ENCODE measurements at regions not wholly inside any gene's neighbourhood (a gene's known extent, or its start where the extent isn't known, plus 50 kb on each side); places are given as distances from the start of the nearest gene placed in this dataset.

DNA sequence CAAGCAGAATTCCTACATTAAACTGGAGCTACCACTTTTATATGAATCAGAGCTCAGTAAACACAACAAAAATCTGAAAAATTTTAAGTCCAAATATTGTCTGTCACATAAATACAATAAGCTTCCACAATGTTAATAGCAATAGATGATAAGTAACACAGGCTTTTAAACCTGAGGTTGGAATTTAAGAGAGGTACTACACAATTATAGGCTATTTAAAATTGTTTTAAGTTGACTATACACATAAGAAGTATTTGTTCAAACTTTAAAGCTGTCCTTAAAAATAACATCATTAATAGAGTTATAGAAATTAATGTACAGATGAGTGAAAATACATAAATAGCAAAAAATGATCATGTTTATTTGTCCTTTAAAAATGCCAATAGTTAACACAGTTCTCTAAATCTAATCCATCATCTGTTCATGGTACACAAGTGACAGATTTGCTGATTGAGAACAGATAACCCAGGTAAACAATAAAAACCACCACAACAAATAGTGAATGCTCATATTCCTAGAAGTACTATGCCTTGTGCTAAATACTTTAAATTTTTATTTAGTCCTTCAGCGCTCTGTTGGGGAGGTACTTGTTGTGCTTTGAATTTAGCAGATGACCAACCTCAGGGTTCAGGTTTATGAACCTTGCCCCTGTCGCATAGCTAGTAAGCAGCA lies 382.3 kb upstream of the ID4 start:
- DNase-seq (ENCODE audit: low spot score): no peak

DNA sequence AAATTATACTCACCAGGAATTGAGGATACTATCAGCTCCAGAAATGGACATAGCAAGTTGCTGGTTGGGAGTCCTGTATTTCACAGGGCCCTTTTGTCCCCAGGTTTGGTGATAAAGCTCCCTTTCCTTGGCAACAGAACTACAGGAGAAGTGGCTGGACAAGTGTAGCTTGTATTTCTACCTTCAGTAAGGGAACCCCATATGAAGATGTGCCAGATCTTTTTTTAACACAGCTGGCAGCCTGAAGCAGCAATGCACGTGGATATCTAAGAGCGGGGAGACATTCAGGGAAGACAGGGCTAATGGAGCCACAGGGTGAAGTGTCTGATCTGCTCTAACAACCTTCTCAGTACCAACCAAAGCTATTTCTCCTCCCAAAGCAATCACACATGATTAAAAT lies 373.9 kb upstream of the ID4 start:
- DNase-seq (ENCODE audit: low spot score): no peak

DNA sequence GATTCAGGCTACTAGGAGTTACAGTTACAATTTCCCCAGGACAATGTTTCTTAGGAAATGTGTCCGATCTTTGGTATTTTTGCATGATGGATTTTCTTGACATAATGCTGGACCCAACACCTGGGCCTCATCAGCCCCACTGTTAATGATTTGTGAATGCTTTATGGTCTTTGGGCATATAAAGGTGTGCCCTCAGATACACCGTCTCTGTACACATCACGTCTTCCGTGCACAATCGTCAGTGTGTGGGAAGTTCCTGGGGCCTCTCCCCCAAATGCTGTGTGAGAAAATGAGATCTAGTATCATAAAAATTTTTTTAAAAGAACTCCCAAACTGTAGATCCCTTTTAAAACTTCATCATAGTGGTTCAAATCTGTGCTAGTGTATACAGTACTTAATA lies 373.2 kb upstream of the ID4 start:
- no peak for DNase-seq (ENCODE audit: low spot score)

DNA sequence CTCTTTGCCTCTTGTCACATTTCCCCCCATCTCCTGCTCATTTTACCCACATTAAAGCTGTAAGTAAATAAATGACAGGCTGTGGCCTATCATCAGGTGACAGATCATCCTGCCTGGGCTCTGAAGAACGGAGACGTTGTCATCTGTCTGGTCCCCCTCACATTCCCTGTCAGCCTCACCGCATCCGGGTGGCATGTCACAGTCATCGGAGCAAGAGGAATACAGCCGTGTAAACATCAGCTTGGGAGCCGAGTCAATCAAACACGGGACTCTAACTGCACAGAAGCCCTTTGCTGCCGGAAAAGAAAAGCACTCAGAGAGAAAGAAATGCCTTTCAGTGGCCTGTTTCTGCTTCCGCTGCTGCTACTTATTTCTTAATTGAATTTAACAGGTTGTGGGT lies 371.9 kb upstream of the ID4 start:
- no peak for DNase-seq (ENCODE audit: low spot score)

DNA sequence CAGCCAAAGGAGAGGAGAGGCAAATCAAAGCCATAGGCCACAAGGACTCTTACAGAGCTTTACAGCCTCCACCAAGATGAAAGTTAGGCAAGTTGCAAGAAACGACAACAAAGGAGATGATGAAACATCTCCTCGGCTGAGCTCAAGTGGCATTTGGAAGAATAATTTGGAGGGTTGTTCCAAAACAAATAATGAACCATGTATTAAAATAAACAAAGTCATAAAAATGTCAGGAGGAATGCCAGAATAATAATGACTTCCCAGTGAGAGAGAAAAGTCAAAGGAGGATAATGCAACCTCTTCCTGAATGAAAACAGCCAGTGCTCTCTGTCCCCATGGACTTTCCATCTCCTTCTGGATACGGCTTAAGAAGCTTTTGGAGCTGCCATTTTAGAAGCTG lies 371.4 kb upstream of the ID4 start:
- DNase-seq (ENCODE audit: low spot score): no peak

DNA sequence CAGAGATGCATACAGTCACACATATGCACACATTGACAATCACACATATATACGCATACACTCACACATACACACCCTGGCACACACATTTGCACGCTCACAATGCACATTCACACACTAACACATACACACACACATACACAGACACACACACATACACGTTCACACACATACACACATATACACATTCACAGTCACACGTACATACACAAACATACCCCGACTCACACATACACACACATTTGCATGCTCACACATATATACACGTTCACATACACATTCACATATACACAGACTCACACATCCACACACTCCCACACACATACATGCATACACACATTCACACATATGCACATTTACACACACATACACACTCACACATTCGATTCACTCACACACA lies 366.8 kb upstream of the ID4 start:
- DNase-seq (ENCODE audit: low spot score): no peak

DNA sequence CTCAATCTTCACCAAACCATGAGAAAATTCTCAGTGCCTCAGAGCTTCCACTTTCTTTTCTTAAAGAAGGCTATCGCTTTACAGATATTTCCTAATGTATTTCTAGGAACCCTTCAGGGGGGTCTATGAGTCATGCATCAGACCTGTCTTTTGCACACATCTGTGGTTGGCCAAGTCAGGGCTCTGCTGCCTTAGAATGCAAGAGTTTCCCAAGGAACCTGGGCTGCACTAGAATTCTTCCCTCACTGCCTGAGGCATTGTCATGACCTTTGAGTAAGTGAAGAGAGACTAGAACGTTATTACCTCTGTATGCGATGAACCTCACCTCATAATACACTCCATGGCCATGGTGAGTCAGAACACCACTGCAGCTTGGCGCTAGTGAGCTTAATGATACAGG lies 365.0 kb upstream of the ID4 start:
- DNase-seq (ENCODE audit: low spot score): no peak

DNA sequence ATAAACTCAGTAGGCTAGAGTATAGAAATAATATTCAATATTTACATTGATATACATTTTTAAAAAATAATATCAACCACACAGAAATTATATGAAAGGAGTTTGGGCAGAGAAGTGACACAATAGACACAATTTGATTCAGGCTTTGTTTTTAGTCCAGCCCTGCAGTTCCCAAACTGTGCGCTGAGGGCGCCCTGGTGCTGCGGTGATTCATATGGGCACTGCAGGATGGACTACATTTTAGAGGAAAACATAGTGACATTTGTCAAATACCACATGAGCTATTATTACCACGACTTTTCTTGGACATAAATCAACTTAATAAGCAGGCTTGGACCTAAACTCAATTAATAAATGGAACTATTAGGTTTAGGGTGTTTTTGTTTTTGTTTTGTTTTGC lies 364.3 kb upstream of the ID4 start:
- DNase-seq (ENCODE audit: low spot score): no peak

DNA sequence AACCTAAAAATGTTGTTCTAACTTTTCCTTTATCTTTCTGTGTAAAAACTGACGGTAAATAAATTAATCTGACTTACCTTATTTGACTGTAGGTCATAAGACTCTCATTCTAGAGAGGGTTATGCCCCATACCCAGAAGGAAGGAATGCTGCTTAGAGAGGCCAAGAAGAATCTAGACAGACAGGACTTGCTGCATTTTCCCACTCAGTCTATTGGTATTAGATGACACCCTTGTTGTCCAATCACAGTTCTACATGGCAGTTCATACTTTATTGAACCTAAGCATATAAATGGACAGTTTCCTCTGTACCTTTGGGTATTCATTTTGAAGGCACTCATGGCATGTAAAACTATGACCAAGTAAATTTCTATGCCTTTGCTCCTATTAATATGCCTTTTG lies 359.6 kb upstream of the ID4 start:
- DNase-seq (ENCODE audit: low spot score): no peak

DNA sequence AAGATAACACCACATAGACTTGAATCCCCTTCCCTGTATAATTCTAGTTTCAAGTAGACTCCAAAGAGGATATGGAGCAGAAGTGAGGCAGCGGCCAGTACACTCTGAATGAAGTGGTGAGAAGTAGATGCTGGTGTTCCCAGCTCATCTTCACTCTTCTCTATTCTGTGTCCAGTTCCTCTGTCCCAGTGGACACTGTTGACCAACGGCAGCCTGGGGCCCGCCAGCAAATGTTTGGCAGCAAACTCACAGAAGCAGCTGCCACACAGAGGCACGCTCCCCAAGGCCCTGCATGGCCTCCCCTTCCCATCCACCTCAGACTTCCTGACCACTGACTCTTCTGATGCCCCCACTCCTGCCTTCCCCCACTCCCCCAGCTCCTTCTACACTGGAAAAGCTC lies 358.9 kb upstream of the ID4 start:
- no peak for DNase-seq (ENCODE audit: low spot score)

DNA sequence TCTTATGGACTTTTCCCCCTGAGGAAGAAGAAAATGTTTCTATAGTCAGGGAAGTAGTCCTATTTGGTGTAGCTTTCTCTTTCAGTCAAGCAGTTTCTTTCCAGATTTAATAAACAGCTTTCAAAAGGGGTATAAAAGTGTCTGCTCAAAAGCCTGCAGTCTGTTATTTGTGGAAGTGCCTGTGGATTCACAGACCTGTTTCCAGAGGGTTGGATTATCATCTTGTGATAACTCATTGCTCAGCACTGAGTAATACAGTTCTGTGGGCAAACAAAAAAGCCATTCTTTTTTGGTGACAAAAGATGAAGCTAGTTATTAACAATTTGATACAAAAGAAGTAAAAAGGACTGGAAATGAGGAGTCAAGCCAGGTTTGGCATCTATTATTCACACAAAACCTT lies 358.2 kb upstream of the ID4 start:
- DNase-seq (ENCODE audit: low spot score): peak; percentile 12

DNA sequence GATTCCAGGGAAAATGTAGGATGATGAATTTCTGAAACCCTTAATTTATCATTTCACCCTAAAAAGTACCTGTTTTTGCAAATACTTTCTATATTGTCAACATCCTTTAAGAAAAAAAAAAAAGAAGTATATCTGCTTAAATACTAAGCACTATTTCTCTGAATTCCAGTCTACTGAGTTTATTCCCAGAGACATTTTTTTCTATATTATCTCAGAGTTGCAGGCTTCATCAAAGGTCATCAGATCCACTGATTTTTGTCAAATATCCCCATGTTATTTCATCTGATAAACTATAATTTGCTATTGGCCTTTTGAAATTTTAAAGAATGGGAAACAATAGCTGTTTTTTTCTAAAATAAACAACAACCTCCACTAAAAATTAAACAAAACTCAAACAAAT lies 357.6 kb upstream of the ID4 start:
- DNase-seq (ENCODE audit: low spot score): no peak

DNA sequence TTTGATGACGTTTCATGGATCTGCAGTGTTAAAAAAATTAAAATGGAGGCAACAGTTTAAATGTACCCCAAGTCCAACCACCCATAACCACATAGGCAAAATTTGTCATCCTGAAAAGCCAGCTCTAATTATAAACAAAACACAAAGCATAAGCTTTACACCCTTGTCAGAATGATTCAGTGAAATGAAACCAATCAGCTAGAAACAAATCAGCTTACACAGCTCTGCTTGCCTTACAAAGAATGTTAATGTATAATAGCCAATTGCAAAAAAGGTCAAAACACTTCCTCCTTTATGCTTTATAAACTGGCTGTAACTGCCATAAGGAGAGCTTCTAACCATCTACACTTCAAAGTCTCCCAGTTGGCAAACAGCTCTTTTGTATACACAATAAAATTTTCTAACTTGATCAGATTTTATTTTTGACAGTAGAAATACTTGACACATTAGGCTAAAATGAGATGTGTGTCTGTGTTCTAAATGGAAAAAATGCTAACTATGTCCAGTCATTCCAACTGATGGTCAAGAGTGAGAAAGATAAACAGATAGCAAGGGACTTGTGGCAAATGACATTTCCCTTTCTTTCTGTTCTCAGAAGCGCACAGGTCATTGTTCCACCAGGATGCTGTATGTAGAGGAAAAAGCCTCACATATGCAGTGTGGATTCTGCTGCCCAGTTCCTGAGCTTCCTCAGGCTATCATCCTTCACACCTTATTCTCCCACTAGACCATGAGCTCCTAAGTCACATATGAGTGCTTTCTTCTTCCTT lies 344.3 kb upstream of the ID4 start:
- no peak for DNase-seq (ENCODE audit: low spot score)

DNA sequence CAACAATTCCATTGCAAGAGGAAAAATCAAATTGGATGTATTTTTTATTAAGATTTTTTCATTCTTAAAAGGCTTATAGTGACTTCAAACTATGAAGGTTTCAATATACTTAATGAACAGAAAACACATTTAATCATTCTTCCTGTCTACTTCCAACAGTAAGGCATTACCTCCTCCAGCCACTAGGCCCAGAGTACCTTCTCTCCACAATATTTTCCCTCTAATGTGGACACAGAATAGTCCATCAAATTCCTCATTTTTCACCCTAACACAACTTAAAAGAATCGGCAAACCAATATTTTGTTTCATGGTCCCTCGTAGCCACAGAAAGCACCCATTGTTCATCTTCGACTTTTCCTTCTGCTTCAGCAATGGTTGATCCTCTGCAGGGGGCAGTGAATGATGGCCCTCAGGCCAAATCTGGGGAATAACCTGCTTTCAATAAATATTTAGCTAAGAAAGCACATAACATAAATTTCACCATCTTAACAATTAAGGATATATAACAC lies 335.4 kb upstream of the ID4 start:
- DNase-seq (ENCODE audit: low spot score): no peak

DNA sequence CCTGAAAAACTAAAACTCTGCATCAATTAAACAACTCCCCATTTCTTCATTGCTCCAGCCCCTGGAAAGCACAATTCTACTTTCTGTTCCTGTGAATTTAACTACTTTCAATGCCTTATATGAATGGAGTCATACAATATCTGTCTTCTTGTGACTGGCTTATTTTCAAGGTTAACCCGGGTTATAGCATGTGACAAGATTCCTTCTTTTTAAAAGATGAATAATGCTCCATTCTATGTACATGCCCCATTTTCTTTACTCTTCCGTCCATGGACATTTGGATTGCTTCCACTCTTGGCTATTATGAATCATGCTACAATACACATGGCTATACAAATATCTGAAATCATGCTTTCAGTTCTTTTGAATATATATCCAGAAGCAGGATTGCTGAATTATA lies 334.9 kb upstream of the ID4 start:
- DNase-seq (ENCODE audit: low spot score): no peak

DNA sequence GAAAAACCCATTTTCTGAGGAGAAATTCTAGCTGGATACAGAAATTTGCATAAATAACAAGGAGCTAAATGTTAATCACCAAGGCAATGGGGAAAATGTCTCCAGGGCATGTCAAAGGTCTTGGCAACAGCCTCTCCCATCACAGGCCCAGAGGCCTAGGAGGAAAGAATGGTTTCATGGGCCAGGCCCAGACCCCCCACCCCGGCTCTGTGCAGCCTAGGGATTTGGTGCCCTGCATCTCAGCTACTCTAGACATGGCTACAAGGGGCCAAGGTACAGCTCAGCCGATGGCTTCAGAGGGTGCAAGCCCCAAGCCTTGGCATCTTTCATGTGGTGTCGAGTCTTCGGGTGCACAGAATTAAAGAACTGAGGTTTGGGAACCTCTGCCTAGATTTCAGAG lies 321.2 kb upstream of the ID4 start:
- DNase-seq (ENCODE audit: low spot score): no peak

DNA sequence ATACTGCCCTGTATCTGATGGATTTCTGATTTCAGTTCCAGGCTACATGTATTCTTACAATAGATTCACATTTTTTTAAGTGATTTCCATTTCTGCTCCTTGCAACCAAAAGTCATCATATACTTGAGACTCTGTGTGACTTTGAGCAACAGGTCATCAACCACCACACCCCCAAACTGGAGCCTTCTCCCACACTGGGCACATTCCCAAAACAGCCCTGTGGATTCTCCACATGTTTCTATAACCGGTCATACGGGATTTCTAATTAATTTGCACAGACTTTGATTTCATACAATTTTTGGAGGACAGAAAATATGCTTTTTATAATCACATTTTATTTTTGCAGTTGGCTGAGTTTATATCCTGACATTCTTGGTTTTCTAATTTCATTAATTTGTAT lies 317.2 kb upstream of the ID4 start:
- no peak for DNase-seq (ENCODE audit: low spot score)

DNA sequence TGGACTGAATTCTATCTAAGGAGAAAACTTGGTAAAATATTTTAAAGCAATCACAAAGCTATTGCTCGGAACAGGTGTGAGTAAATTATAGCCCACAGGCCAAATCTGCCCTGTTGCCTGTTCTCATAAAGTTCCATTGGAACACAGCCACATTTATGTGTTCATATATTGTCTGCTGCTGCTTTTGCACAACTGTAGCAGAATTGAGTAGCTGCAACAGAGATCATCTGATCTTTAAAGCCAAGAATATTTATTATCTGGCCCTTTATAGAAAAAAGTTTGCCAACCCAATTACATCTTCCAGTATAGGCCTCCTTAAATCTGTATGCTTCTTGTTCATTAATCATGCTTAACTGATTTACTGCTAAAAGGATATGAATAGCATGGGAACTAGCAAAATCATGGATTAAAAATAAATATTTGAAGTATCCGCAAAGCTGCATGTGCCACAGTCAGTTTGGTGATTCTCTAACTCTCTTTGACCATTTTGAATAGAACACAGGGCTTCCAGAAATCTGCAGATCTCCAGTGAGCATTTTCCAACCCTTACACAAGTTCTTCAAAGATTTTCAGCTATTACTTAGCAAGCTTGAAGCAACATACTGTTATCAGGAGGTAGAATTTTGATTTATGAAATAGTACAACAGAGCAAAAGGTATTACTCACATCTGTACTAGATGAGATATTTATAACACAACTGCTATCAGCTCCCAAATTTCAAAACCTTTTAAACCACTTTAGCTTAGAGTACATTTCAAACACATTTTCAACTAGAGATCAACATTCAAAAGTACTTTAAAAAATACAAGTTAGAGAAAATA lies 312.6 kb upstream of the ID4 start:
- DNase-seq (ENCODE audit: low spot score): no peak

DNA sequence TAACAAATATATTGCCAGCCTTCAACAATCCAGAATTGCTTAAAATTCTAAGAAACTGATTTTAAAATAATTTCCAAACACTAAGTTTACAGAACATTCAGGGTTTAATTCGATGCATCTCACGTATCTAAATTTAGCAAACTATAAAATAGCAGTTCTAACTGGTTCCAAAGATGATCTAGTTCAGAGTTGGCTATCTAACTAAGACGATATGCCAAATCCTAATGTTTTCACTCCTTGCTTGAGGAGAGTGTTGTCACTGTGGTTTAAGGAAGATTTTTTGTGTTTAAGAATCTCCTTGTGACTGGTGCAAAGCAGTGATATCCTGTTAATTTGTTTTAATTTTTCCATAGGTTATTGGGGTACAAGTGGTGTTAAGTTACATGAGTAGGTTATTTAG lies 311.5 kb upstream of the ID4 start:
- no peak for DNase-seq (ENCODE audit: low spot score)

DNA sequence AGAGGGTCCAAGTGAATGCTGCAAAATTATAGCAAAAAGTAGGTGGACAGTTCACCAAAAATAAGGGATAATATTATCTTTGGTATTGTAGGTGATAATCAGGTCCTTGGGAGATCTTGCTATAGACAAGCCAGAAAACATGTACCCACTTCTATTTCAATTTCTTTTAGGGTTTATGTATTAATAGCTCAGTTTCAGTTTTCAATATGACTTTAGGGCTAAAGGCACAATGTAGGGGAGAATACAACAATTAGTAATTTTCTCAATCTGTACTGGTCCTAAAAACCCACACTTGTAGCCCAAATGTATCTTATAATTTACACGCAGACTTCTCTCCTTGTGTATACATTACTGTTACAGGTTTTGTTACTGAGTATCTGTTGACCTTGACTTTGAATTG lies 307.0 kb upstream of the ID4 start:
- DNase-seq (ENCODE audit: low spot score): no peak

DNA sequence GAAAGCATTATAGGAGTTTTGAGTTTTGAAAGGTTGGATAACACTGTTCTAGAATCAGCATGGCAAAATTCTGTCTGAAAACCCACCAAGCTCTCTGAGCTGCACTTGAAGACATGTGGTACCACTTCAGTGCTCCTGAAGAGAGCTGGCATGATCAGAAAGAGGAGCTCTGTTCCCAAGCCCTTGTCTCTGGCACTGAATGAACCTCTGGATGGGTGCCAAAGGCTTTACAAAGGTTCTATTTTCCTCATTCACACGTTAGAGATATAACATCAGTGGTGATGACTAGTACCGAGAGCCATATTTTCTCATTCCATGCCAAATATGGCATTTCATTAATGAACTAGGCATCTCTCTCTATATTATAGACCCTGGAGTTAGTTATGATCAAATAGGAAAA lies 301.8 kb upstream of the ID4 start:
- no peak for DNase-seq (ENCODE audit: low spot score)

DNA sequence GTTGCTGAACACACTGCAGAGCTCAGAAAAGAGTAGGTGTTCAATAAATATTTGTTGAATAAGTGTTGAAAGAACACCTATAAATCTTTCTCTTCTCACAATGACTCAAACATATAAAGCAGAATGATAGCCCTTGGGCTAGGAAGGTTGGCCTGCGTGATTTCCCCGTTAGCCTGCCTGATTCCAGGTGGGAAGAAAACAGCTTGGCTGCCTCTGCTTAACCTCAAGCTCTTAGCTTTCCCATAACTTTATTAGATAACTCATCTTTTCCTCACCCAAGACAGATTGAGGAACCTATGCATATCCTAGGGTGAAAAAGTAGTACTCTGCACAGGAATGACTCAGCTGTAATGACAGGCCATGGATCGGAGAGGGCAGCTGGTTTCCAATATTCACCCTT lies 300.3 kb upstream of the ID4 start:
- DNase-seq (ENCODE audit: low spot score): no peak

DNA sequence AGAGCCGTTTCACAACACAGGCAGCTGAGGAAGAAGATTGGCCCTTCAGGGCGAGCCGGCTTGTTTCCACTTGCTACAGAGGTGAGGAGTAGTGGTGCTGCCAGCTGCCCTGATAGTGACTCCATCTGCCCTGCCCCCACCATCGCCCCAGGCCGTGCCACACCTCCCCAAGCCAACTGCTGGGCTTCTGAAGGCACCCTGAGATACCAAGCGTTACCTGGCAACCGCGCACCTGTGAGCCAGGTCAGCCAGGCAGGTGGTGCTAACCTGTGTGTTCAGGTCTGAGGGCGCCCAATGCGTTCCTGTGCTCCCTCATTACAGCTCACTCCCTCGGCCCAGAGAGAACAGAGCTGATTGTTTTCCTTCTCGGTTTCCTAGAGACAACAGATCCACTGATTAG lies 299.1 kb upstream of the ID4 start:
- DNase-seq (ENCODE audit: low spot score): no peak
